ENCODE measurements at regions not wholly inside any gene's neighbourhood (a gene's known extent, or its start where the extent isn't known, plus 50 kb on each side); places are given as distances from the start of the nearest gene placed in this dataset.
"Not testable (repeated sequence)": the region's sequence is repeated elsewhere in the genome, so short reads cannot be mapped to it uniquely, and the experiment has no call there.

DNA sequence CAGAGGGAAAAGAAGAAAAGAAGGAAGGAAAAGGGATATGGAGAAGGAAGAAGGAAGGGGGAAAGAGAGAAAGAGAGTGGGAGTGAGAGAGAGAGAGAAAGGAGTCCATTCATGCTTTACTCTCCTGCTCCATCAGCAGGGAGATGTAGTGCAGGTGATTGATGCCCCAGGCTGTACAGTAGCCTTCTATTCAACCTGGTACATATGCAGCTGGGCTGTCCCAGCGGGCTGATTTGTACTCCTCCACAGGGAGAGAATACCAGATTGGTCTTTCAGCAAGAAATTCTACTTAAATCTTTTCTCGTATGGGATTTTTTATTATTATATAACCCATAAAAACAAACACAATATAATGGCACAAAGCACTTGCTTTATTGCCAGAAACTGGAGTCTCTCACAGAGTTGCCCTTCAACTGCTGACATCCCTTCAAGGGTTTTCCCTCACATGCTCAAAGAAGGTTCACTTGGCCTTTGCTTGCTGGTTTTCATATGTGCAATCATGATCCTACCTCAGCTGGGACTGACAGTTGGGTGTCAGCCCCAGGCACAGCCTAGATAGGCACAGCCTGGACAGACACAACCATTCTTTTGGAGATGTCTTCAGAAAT is 380.1 kb upstream of the RIOK2 start:
- TF ChIP-seq POLR2AphosphoS5 (IDR thresholded peaks at IDR 0.05) (no peak), POLR2A (IDR thresholded peaks at IDR 0.05) (no peak)
- TF ChIP-seq, protein P1, sequence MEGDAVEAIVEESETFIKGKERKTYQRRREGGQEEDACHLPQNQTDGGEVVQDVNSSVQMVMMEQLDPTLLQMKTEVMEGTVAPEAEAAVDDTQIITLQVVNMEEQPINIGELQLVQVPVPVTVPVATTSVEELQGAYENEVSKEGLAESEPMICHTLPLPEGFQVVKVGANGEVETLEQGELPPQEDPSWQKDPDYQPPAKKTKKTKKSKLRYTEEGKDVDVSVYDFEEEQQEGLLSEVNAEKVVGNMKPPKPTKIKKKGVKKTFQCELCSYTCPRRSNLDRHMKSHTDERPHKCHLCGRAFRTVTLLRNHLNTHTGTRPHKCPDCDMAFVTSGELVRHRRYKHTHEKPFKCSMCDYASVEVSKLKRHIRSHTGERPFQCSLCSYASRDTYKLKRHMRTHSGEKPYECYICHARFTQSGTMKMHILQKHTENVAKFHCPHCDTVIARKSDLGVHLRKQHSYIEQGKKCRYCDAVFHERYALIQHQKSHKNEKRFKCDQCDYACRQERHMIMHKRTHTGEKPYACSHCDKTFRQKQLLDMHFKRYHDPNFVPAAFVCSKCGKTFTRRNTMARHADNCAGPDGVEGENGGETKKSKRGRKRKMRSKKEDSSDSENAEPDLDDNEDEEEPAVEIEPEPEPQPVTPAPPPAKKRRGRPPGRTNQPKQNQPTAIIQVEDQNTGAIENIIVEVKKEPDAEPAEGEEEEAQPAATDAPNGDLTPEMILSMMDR (IDR thresholded peaks at IDR 0.05): no peak
- intact Hi-C loops (cut with DNase I; ENCODE audit: low total_unique reads): no loop called here

DNA sequence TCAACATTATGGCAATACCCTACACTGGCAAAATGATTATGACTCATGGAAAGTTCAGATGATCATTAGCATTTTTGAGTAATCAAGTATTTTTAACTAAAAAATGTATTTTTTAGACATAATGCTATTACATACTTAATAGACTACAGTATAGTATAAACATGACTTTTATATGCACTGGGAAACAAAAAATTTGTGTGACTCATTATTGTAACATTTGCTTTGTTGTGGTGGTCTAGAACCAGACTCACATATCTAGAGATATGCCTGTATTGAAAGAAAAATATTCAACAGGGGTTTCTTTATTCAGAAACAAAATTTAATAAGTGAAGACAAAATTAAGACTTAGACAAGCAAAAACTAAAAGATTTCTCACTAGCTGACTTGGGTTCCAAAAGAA is 385.3 kb upstream of the RIOK2 start:
- intact Hi-C loops (cut with DNase I; ENCODE audit: low total_unique reads): no loop called here
- no peaks in the 10 kb centered on the region for H3K36me3 ChIP-seq
- DNase-seq (ENCODE audit: low spot score in 2 of 2): no peak

More for the DNA sequence above, 380.1 kb upstream of the RIOK2 start:
- Histone ChIP-seq H3K27ac (no peak overlapping the region), H3K4me3 (no peak overlapping the region), H3K27me3 (no peaks in the 10 kb centered on the region), H3K4me1 (peaks cover 0 to 4% of the 10 kb centered on the region in 2 donors), H3K36me3 (no peaks in the 10 kb centered on the region), H3K9me3 (peaks cover 9 to 14% of the 10 kb centered on the region in 2 donors)
- DNase-seq (ENCODE audit: low spot score in 2 of 2): no peak

DNA sequence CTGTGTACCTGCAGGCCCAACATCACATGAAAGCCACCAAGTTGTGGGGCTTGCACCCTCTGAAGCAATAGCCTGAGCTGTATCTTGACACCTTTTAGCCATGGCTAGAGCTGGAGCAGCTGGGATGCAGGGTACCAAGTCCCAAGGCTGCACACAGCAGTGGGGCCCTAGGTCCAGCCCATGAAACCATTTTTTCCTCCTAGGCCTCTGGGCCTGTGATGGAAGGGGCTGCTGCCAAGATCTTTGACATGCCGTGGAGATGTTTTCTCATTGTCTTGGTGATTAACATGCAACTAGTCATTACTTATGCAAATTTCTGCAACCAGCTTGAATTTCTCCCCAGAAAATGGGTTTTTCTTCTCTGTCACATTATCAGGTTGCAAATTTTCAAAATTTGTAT is 387.2 kb upstream of the RIOK2 start:
- H3K36me3 ChIP-seq: no peaks in the 10 kb centered on the region
- H3K4me3 ChIP-seq: no peak overlapping the region
- intact Hi-C loops (cut with DNase I; ENCODE audit: low total_unique reads): no loop called here
- no peaks in the 10 kb centered on the region for H3K27me3 ChIP-seq
- H3K27ac ChIP-seq: no peak overlapping the region
- TF ChIP-seq, protein P1 (IDR thresholded peaks at IDR 0.05): no peak
- TF ChIP-seq POLR2AphosphoS5 (IDR thresholded peaks at IDR 0.05) (no peak), POLR2A (IDR thresholded peaks at IDR 0.05) (no peak)
- peaks cover 18 to 37% of the 10 kb centered on the region in 2 donors for H3K9me3 ChIP-seq
- no peak for DNase-seq (ENCODE audit: low spot score in 2 of 2)
- H3K4me1 ChIP-seq: no peaks in the 10 kb centered on the region

More for the DNA sequence above, 385.3 kb upstream of the RIOK2 start:
- Histone ChIP-seq H3K4me3 (no peak overlapping the region), H3K4me1 (no peaks in the 10 kb centered on the region), H3K9me3 (peaks cover 18 to 37% of the 10 kb centered on the region in 2 donors), H3K27ac (no peak overlapping the region), H3K27me3 (no peaks in the 10 kb centered on the region)
- TF ChIP-seq, protein P1 (IDR thresholded peaks at IDR 0.05): no peak
- TF ChIP-seq POLR2A (IDR thresholded peaks at IDR 0.05) (no peak), POLR2AphosphoS5 (IDR thresholded peaks at IDR 0.05) (no peak)

DNA sequence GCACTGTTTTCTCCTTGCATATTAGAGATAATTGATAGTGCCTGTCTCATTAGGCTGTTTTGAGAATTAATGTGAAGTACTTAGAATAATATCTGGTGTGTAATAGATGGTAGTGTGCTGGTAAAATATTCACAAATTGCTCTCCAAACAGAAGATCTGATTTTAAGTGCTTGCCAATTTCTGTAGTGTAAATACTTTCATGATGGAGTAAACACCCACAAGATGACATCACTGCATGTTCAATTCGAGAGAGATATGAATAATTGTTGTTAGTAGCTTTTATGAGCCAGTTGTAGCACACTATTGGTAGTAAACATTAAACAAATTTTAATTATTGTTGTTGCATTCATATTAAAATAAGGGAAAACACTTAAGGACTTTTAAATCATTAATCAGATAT is 392.3 kb upstream of the RIOK2 start:
- Histone ChIP-seq H3K4me3 (no peak overlapping the region), H3K27ac (no peak overlapping the region), H3K9me3 (peaks cover 2 to 8% of the 10 kb centered on the region in 2 donors), H3K4me1 (no peaks in the 10 kb centered on the region), H3K27me3 (no peaks in the 10 kb centered on the region), H3K36me3 (no peaks in the 10 kb centered on the region)
- intact Hi-C loops (cut with DNase I; ENCODE audit: low total_unique reads): no loop called here
- no peak for DNase-seq (ENCODE audit: low spot score in 2 of 2)
- TF ChIP-seq POLR2A (IDR thresholded peaks at IDR 0.05) (no peak), POLR2AphosphoS5 (IDR thresholded peaks at IDR 0.05) (no peak)
- TF ChIP-seq, protein P1 (IDR thresholded peaks at IDR 0.05): no peak

DNA sequence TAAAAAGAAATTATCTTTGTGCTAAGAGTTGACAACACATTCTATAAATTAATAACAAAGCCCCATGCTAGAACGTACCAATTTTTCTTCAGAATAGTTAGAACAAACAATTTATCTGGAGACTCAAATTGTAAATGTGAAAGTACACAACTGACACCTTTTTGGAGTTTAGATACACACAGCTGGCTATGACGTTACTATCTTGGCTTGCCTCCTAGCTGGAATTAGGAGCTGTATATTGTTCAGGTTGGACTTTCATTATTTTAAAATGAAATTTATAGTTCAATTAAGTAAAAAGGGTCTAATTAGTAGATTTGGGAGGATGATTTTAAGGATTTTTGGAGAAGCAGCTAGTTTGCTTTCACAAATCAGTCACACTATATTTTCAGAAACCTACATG is 393.9 kb upstream of the RIOK2 start:
- TF ChIP-seq, protein P1 (IDR thresholded peaks at IDR 0.05): no peak
- TF ChIP-seq POLR2AphosphoS5 (IDR thresholded peaks at IDR 0.05): no peak
- TF ChIP-seq POLR2A (IDR thresholded peaks at IDR 0.05): no peak

DNA sequence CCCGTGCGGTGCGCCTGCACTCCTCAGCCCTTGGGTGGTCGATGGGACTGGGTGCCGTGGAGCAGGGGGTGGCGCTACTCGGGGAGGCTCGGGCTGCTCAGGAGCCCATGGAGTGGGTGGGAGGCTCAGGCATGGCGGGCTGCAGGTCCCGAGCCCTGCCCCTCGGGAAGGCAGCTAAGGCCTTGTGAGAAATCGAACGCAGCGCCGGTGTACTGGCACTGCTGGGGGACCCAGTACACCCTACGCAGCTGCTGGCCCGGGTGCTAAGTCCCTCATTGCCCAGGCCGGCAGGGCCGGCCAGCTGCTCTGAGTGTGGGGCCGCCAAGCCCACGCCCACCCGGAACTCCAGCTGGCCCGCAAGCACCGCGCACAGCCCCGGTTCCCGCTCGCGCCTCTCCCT is 396.9 kb upstream of the RIOK2 start:
- H3K27ac ChIP-seq; intact Hi-C loops (cut with DNase I; ENCODE audit: low total_unique reads); H3K4me3 ChIP-seq; H3K36me3 ChIP-seq; H3K9me3 ChIP-seq; DNase-seq (ENCODE audit: low spot score in 2 of 2); H3K27me3 ChIP-seq; H3K4me1 ChIP-seq: not testable (repeated sequence)

More for the DNA sequence above, 393.9 kb upstream of the RIOK2 start:
- intact Hi-C loops (cut with DNase I; ENCODE audit: low total_unique reads): no loop called here
- Histone ChIP-seq H3K4me1 (no peaks in the 10 kb centered on the region), H3K9me3 (no peaks in the 10 kb centered on the region), H3K27me3 (no peaks in the 10 kb centered on the region), H3K27ac (no peak overlapping the region), H3K36me3 (no peaks in the 10 kb centered on the region), H3K4me3 (no peak overlapping the region)
- no peak for DNase-seq (ENCODE audit: low spot score in 2 of 2)
